ENCODE measurements at regions not wholly inside any gene's neighbourhood (a gene's known extent, or its start where the extent isn't known, plus 50 kb on each side); places are given as distances from the start of the nearest gene placed in this dataset.

- TF ChIP-seq, protein P1, sequence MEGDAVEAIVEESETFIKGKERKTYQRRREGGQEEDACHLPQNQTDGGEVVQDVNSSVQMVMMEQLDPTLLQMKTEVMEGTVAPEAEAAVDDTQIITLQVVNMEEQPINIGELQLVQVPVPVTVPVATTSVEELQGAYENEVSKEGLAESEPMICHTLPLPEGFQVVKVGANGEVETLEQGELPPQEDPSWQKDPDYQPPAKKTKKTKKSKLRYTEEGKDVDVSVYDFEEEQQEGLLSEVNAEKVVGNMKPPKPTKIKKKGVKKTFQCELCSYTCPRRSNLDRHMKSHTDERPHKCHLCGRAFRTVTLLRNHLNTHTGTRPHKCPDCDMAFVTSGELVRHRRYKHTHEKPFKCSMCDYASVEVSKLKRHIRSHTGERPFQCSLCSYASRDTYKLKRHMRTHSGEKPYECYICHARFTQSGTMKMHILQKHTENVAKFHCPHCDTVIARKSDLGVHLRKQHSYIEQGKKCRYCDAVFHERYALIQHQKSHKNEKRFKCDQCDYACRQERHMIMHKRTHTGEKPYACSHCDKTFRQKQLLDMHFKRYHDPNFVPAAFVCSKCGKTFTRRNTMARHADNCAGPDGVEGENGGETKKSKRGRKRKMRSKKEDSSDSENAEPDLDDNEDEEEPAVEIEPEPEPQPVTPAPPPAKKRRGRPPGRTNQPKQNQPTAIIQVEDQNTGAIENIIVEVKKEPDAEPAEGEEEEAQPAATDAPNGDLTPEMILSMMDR (IDR thresholded peaks at IDR 0.05), result no peak
- no peak for TF ChIP-seq POLR2A (IDR thresholded peaks at IDR 0.05)
- intact Hi-C loops (cut with DNase I; ENCODE audit: low total_unique reads), result no loop called here
- H3K4me3 ChIP-seq (ENCODE audit: low read depth, poor library complexity, severe bottlenecking), result no peak overlapping the region
- no peak for DNase-seq (ENCODE audit: low spot score in 2 of 2)
- WGBS, 2 donors, result 62 to 72% methylated on average over 2 of the region's 2 CpGs
Observed at GRCh38 chr14:84288781-84289180, 1241.2 kb upstream of the FLRT2 start.

DNA sequence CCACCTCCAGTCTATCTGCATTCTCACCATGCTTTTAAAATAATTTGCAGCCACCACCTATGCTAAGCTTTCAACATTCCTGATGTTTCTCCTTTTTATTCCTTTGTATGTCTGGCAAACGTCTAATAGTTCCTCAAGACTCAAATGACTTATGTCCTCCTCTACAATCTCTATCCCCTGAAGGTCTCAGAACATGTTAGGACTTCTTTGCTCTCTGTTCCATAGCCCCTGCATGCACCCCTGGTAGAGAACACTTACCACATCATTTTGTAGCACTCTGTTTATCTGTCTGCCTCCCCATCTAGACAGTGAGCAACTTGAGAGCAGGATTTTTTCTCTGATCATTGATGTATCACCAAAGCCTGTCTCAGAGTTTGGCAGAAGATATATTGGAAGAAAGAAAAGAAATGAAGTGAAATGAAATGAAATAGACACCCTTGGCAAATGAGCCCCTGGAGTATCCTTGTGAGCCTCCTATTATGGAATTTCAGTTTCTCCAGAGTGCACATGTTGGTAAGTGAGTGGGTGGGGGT lies 1231.2 kb upstream of the FLRT2 start:
- no peak overlapping the region for H3K4me3 ChIP-seq (ENCODE audit: low read depth, poor library complexity, severe bottlenecking)
- TF ChIP-seq POLR2A (IDR thresholded peaks at IDR 0.05), result no peak
- TF ChIP-seq, protein P1 (IDR thresholded peaks at IDR 0.05), result no peak
- DNase-seq (ENCODE audit: low spot score in 2 of 2), result no peak
- intact Hi-C loops (cut with DNase I; ENCODE audit: low total_unique reads), result no loop called here
- 39 to 49% methylated on average over 1 of the region's 1 CpG for WGBS, 2 donors

DNA sequence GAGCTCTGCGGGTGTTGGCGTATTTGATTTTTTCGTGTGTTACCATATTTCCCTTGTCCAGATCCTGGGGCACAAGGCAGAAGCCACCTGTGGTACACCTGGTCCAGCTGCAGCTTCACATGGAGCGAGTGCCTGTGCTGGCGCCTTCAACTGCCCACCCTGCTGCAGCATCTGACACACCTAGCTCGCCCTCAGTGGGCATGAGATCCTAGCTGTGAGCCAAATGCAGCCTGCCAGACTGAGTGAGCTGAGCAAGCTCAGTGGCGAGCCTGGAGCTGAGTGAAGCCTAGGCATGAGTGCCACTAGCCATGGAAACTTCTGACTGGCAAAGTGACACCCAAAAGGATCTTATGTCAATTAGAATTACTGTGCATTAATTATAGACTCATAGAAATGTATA lies 1226.8 kb upstream of the FLRT2 start:
- no peak for TF ChIP-seq POLR2A (IDR thresholded peaks at IDR 0.05)
- TF ChIP-seq, protein P1 (IDR thresholded peaks at IDR 0.05), result no peak
- H3K4me3 ChIP-seq (ENCODE audit: low read depth, poor library complexity, severe bottlenecking), result no peak overlapping the region
- no peak for DNase-seq (ENCODE audit: low spot score in 2 of 2)
- 92 to 93% methylated on average over 7 of the region's 7 CpGs for WGBS, 2 donors
- intact Hi-C loops (cut with DNase I; ENCODE audit: low total_unique reads), result no loop called here

- TF ChIP-seq POLR2A (IDR thresholded peaks at IDR 0.05), result no peak
- TF ChIP-seq, protein P1 (IDR thresholded peaks at IDR 0.05), result no peak
- intact Hi-C loops (cut with DNase I; ENCODE audit: low total_unique reads), result no loop called here
- WGBS, 2 donors, result 86% methylated on average over 4 of the region's 4 CpGs
- H3K4me3 ChIP-seq (ENCODE audit: low read depth, poor library complexity, severe bottlenecking), result no peak overlapping the region
- no peak for DNase-seq (ENCODE audit: low spot score in 2 of 2)
Observed at GRCh38 chr14:84312551-84312950, 1217.4 kb upstream of the FLRT2 start.

GRCh38 chr14:84323450-84323849 lies 1206.5 kb upstream of the FLRT2 start:
- intact Hi-C loops (cut with DNase I; ENCODE audit: low total_unique reads), result no loop called here
- H3K4me3 ChIP-seq (ENCODE audit: low read depth, poor library complexity, severe bottlenecking), result no peak overlapping the region
- TF ChIP-seq, protein P1 (IDR thresholded peaks at IDR 0.05), result no peak
- TF ChIP-seq POLR2A (IDR thresholded peaks at IDR 0.05), result no peak
- no peak for DNase-seq (ENCODE audit: low spot score in 2 of 2)
- 75 to 82% methylated on average over 4 of the region's 4 CpGs for WGBS, 2 donors

GRCh38 chr14:84323978-84324377 lies 1206.0 kb upstream of the FLRT2 start:
- TF ChIP-seq POLR2A (IDR thresholded peaks at IDR 0.05), result no peak
- TF ChIP-seq, protein P1 (IDR thresholded peaks at IDR 0.05), result no peak
- no peak overlapping the region for H3K4me3 ChIP-seq (ENCODE audit: low read depth, poor library complexity, severe bottlenecking)
- no peak for DNase-seq (ENCODE audit: low spot score in 2 of 2)
- 14 to 15% methylated on average over 4 of the region's 4 CpGs for WGBS, 2 donors
- intact Hi-C loops (cut with DNase I; ENCODE audit: low total_unique reads), result no loop called here
